ENCODE measurements at regions not wholly inside any gene's neighbourhood (a gene's known extent, or its start where the extent isn't known, plus 50 kb on each side); places are given as distances from the start of the nearest gene placed in this dataset.
"Not testable (repeated sequence)": the region's sequence is repeated elsewhere in the genome, so short reads cannot be mapped to it uniquely, and the experiment has no call there.

GRCh38 chr7:156347703-156348248 lies 292.8 kb upstream of the RNF32 start:
- H3K4me3 Mint-ChIP-seq; H3K4me1 Mint-ChIP-seq (ENCODE audit: low read depth); H3K27me3 Mint-ChIP-seq; H3K9me3 Mint-ChIP-seq (ENCODE audit: low read depth); H3K36me3 Mint-ChIP-seq; H3K27ac Mint-ChIP-seq: not testable (repeated sequence)

GRCh38 chr7:156347132-156347531 lies 293.4 kb upstream of the RNF32 start:
- H3K27ac Mint-ChIP-seq: no peak overlapping the region

GRCh38 chr7:156344595-156344994 lies 296.0 kb upstream of the RNF32 start:
- H3K4me3 Mint-ChIP-seq: no peak overlapping the region
- H3K27me3 Mint-ChIP-seq: peaks cover 1% of the 10 kb centered on the region
- H3K9me3 Mint-ChIP-seq (ENCODE audit: low read depth): no peaks in the 10 kb centered on the region
- H3K36me3 Mint-ChIP-seq: no peaks in the 10 kb centered on the region
- H3K27ac Mint-ChIP-seq: no peak overlapping the region
- no peaks in the 10 kb centered on the region for H3K4me1 Mint-ChIP-seq (ENCODE audit: low read depth)

More at GRCh38 chr7:156347132-156347531, 293.4 kb upstream of the RNF32 start:
- H3K27me3 Mint-ChIP-seq: no peaks in the 10 kb centered on the region
- H3K4me1 Mint-ChIP-seq (ENCODE audit: low read depth): no peaks in the 10 kb centered on the region
- H3K9me3 Mint-ChIP-seq (ENCODE audit: low read depth): no peaks in the 10 kb centered on the region
- no peaks in the 10 kb centered on the region for H3K36me3 Mint-ChIP-seq
- H3K4me3 Mint-ChIP-seq: no peak overlapping the region

GRCh38 chr7:156334636-156335035 lies 305.9 kb upstream of the RNF32 start:
- Mint-ChIP-seq H3K27ac (no peak overlapping the region), H3K9me3 (ENCODE audit: low read depth) (no peaks in the 10 kb centered on the region), H3K4me1 (ENCODE audit: low read depth) (no peaks in the 10 kb centered on the region), H3K36me3 (no peaks in the 10 kb centered on the region), H3K4me3 (no peak overlapping the region), H3K27me3 (peaks cover 5% of the 10 kb centered on the region)

GRCh38 chr7:156327916-156328315 lies 312.7 kb upstream of the RNF32 start:
- H3K4me1 Mint-ChIP-seq (ENCODE audit: low read depth): no peaks in the 10 kb centered on the region
- no peaks in the 10 kb centered on the region for H3K36me3 Mint-ChIP-seq
- H3K27ac Mint-ChIP-seq: no peak overlapping the region
- peaks cover 9% of the 10 kb centered on the region for H3K27me3 Mint-ChIP-seq
- H3K4me3 Mint-ChIP-seq: no peak overlapping the region
- H3K9me3 Mint-ChIP-seq (ENCODE audit: low read depth): no peaks in the 10 kb centered on the region

- Mint-ChIP-seq H3K4me3 (no peak overlapping the region), H3K27ac (no peak overlapping the region), H3K4me1 (ENCODE audit: low read depth) (no peaks in the 10 kb centered on the region), H3K36me3 (no peaks in the 10 kb centered on the region), H3K27me3 (peaks cover 9% of the 10 kb centered on the region), H3K9me3 (ENCODE audit: low read depth) (no peaks in the 10 kb centered on the region)
These were observed 313.1 kb upstream of the RNF32 start for GRCh38 chr7:156327474-156327873.

- no peaks in the 10 kb centered on the region for H3K4me1 Mint-ChIP-seq (ENCODE audit: low read depth)
- H3K27ac Mint-ChIP-seq: no peak overlapping the region
- no peaks in the 10 kb centered on the region for H3K36me3 Mint-ChIP-seq
- no peak overlapping the region for H3K4me3 Mint-ChIP-seq
- no peaks in the 10 kb centered on the region for H3K9me3 Mint-ChIP-seq (ENCODE audit: low read depth)
- H3K27me3 Mint-ChIP-seq: peaks cover 12% of the 10 kb centered on the region
These were observed 316.4 kb upstream of the RNF32 start for GRCh38 chr7:156324201-156324600.

- H3K4me3 Mint-ChIP-seq; H3K27ac Mint-ChIP-seq; H3K4me1 Mint-ChIP-seq (ENCODE audit: low read depth); H3K36me3 Mint-ChIP-seq; H3K9me3 Mint-ChIP-seq (ENCODE audit: low read depth): not testable (repeated sequence)
- H3K27me3 Mint-ChIP-seq: peaks cover 13% of the 10 kb centered on the region
These were observed 319.1 kb upstream of the RNF32 start for GRCh38 chr7:156321430-156321829.

GRCh38 chr7:156318926-156319325 lies 321.6 kb upstream of the RNF32 start:
- H3K4me1 Mint-ChIP-seq (ENCODE audit: low read depth): no peaks in the 10 kb centered on the region
- peaks cover 16% of the 10 kb centered on the region for H3K27me3 Mint-ChIP-seq
- H3K9me3 Mint-ChIP-seq (ENCODE audit: low read depth): peaks cover 10% of the 10 kb centered on the region
- no peak overlapping the region for H3K27ac Mint-ChIP-seq
- H3K4me3 Mint-ChIP-seq: no peak overlapping the region
- H3K36me3 Mint-ChIP-seq: no peaks in the 10 kb centered on the region

GRCh38 chr7:156318426-156318825 lies 322.1 kb upstream of the RNF32 start:
- Mint-ChIP-seq H3K27me3 (peaks cover 18% of the 10 kb centered on the region), H3K4me1 (ENCODE audit: low read depth) (no peaks in the 10 kb centered on the region), H3K9me3 (ENCODE audit: low read depth) (peaks cover 10% of the 10 kb centered on the region), H3K4me3 (no peak overlapping the region), H3K27ac (no peak overlapping the region), H3K36me3 (no peaks in the 10 kb centered on the region)

- Mint-ChIP-seq H3K9me3 (ENCODE audit: low read depth) (peaks cover 4% of the 10 kb centered on the region), H3K4me1 (ENCODE audit: low read depth) (no peaks in the 10 kb centered on the region), H3K27ac (no peak overlapping the region), H3K4me3 (no peak overlapping the region), H3K27me3 (peaks cover 12% of the 10 kb centered on the region), H3K36me3 (no peaks in the 10 kb centered on the region)
These were observed 331.5 kb upstream of the RNF32 start for GRCh38 chr7:156309016-156309620.

- no peaks in the 10 kb centered on the region for H3K36me3 Mint-ChIP-seq
- peaks cover 8% of the 10 kb centered on the region for H3K27me3 Mint-ChIP-seq
- H3K4me1 Mint-ChIP-seq (ENCODE audit: low read depth): no peaks in the 10 kb centered on the region
- no peak overlapping the region for H3K4me3 Mint-ChIP-seq
- peaks cover 4% of the 10 kb centered on the region for H3K9me3 Mint-ChIP-seq (ENCODE audit: low read depth)
- no peak overlapping the region for H3K27ac Mint-ChIP-seq
These were observed 333.4 kb upstream of the RNF32 start for GRCh38 chr7:156307193-156307592.

GRCh38 chr7:156305351-156305750 lies 335.2 kb upstream of the RNF32 start:
- H3K27me3 Mint-ChIP-seq: peaks cover 6% of the 10 kb centered on the region
- H3K9me3 Mint-ChIP-seq (ENCODE audit: low read depth): peaks cover 8% of the 10 kb centered on the region
- no peaks in the 10 kb centered on the region for H3K36me3 Mint-ChIP-seq
- no peak overlapping the region for H3K27ac Mint-ChIP-seq
- H3K4me1 Mint-ChIP-seq (ENCODE audit: low read depth): no peaks in the 10 kb centered on the region
- H3K4me3 Mint-ChIP-seq: no peak overlapping the region

- peaks cover 25% of the 10 kb centered on the region for H3K9me3 Mint-ChIP-seq (ENCODE audit: low read depth)
- no peak overlapping the region for H3K4me3 Mint-ChIP-seq
- no peaks in the 10 kb centered on the region for H3K4me1 Mint-ChIP-seq (ENCODE audit: low read depth)
- peaks cover 9% of the 10 kb centered on the region for H3K27me3 Mint-ChIP-seq
- H3K27ac Mint-ChIP-seq: no peak overlapping the region
- H3K36me3 Mint-ChIP-seq: peaks cover 2% of the 10 kb centered on the region
These were observed 357.8 kb upstream of the RNF32 start for GRCh38 chr7:156282816-156283215.

- Mint-ChIP-seq H3K4me1 (ENCODE audit: low read depth) (no peaks in the 10 kb centered on the region), H3K4me3 (no peak overlapping the region), H3K36me3 (no peaks in the 10 kb centered on the region), H3K27me3 (peaks cover 4% of the 10 kb centered on the region), H3K9me3 (ENCODE audit: low read depth) (peaks cover 21% of the 10 kb centered on the region), H3K27ac (no peak overlapping the region)
These were observed 360.9 kb upstream of the RNF32 start for GRCh38 chr7:156279635-156280034.

GRCh38 chr7:156275292-156275691 lies 365.3 kb upstream of the RNF32 start:
- Mint-ChIP-seq H3K36me3 (no peaks in the 10 kb centered on the region), H3K4me1 (ENCODE audit: low read depth) (no peaks in the 10 kb centered on the region), H3K27ac (no peak overlapping the region), H3K27me3 (peaks cover 6% of the 10 kb centered on the region), H3K9me3 (ENCODE audit: low read depth) (no peaks in the 10 kb centered on the region), H3K4me3 (no peak overlapping the region)
